Endothelial cell of umbilical vein (primary cell): ENCODE measurements at regions not wholly inside any gene's neighbourhood (a gene's known extent, or its start where the extent isn't known, plus 50 kb on each side); places are given as distances from the start of the nearest gene placed in this dataset.

Experiments used
- CTCF ChIP-seq, 2 donors: IDR thresholded peaks; 1 replicate in 1 of 2; 2 replicates in 1 of 2; pipeline ENCODE4 v1.5.1; 2011; ENCODE audit warnings: low read length in 2 of 2, mild to moderate bottlenecking in 2 of 2, moderate library complexity in 2 of 2, control low read depth in 1 of 2, inconsistent platforms in 1 of 2, low read depth in 1 of 2; ENCODE audit not compliant: insufficient read depth in 1 of 2; ENCODE audit errors: extremely low read depth in 1 of 2
- EZH2 ChIP-seq: IDR thresholded peaks from 2 replicates; pipeline ENCODE4 v1.6.1; 2012; ENCODE audit warnings: borderline replicate concordance, low read depth, mild to moderate bottlenecking, moderate library complexity, low read length, inconsistent platforms; ENCODE audit not compliant: severe bottlenecking
- GATA2 ChIP-seq: IDR thresholded peaks from 2 replicates; pipeline ENCODE4 v1.7.0; 2011; ENCODE audit warnings: low read depth, mild to moderate bottlenecking, moderate library complexity, mixed read lengths, low read length; ENCODE audit not compliant: insufficient read length, insufficient read depth
- JUN ChIP-seq: IDR thresholded peaks from 2 replicates; pipeline ENCODE4 v1.6.1; 2011; ENCODE audit warnings: borderline replicate concordance, low read depth; ENCODE audit not compliant: insufficient read length, insufficient read depth
- MYC ChIP-seq: IDR thresholded peaks from one replicate; pipeline ENCODE4 v1.6.1; 2011; ENCODE audit warnings: mild to moderate bottlenecking, low read depth, low read length
- POLR2A ChIP-seq: IDR thresholded peaks from 2 replicates; pipeline ENCODE4 v1.6.1; 2012; ENCODE audit warnings: low read depth, mild to moderate bottlenecking, control low read depth, low read length
- POLR2AphosphoS5 ChIP-seq: IDR thresholded peaks from 2 replicates; pipeline ENCODE4 v1.6.1; 2012; ENCODE audit warnings: low read depth, mild to moderate bottlenecking, control low read depth, low read length, moderate library complexity; ENCODE audit not compliant: insufficient read depth

- TF ChIP-seq CTCF (IDR thresholded peaks at IDR 0.05; ENCODE audit: extremely low read depth in 1 of 2, insufficient read depth in 1 of 2, low read depth in 1 of 2, low read length in 2 of 2) (no peak), JUN (no peak), EZH2 (no peak), POLR2A (no peak), GATA2 (no peak), POLR2AphosphoS5 (no peak), MYC (no peak)
Observed at GRCh38 chr5:69032009-69032408, 61.8 kb upstream of the SLC30A5 start.
